HFFc6 (cell line): ENCODE measurements at regions not wholly inside any gene's neighbourhood (a gene's known extent, or its start where the extent isn't known, plus 50 kb on each side); places are given as distances from the start of the nearest gene placed in this dataset.

Experiments
- DNase-seq: peaks from one replicate; pipeline ENCODE4 v3.0.0-alpha.2; 2018
- H3K27ac Mint-ChIP-seq: 2 replicates; pipeline ENCODE4 v1.8.0; 2020; ENCODE audit warnings: mild to moderate bottlenecking, mixed read lengths
- H3K27me3 Mint-ChIP-seq: 2 replicates; pipeline ENCODE4 v1.8.0; 2021; ENCODE audit warnings: mild to moderate bottlenecking, moderate library complexity, mixed read lengths; ENCODE audit not compliant: insufficient read depth
- H3K36me3 Mint-ChIP-seq: 2 replicates; pipeline ENCODE4 v1.8.0; 2021; ENCODE audit warnings: low read depth, mixed read lengths
- H3K4me1 Mint-ChIP-seq: 2 replicates; pipeline ENCODE4 v1.8.0; 2020; ENCODE audit warnings: low read depth, mixed read lengths
- H3K4me3 Mint-ChIP-seq: 2 replicates; pipeline ENCODE4 v1.8.0; 2020; ENCODE audit warnings: mild to moderate bottlenecking, moderate library complexity, mixed read lengths
- H3K9me3 Mint-ChIP-seq: 2 replicates; pipeline ENCODE4 v1.8.0; 2020; ENCODE audit warnings: mild to moderate bottlenecking, mixed read lengths
- TF ChIP-seq, protein P1 (sequence below): fragments of 200-600 bp; sonication (generic); IDR thresholded peaks from 2 replicates; pipeline ENCODE4 v1.5.0; 2021; ENCODE audit warnings: antibody characterized with exemption, mild to moderate bottlenecking

GRCh38 chr2:151009437-151010175 lies 252.1 kb downstream of the RBM43 start:
- TF ChIP-seq, protein P1, sequence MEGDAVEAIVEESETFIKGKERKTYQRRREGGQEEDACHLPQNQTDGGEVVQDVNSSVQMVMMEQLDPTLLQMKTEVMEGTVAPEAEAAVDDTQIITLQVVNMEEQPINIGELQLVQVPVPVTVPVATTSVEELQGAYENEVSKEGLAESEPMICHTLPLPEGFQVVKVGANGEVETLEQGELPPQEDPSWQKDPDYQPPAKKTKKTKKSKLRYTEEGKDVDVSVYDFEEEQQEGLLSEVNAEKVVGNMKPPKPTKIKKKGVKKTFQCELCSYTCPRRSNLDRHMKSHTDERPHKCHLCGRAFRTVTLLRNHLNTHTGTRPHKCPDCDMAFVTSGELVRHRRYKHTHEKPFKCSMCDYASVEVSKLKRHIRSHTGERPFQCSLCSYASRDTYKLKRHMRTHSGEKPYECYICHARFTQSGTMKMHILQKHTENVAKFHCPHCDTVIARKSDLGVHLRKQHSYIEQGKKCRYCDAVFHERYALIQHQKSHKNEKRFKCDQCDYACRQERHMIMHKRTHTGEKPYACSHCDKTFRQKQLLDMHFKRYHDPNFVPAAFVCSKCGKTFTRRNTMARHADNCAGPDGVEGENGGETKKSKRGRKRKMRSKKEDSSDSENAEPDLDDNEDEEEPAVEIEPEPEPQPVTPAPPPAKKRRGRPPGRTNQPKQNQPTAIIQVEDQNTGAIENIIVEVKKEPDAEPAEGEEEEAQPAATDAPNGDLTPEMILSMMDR = no peak
- no peak for DNase-seq
- Mint-ChIP-seq H3K9me3 (no peaks in the 10 kb centered on the region), H3K4me3 (no peak overlapping the region), H3K36me3 (no peaks in the 10 kb centered on the region), H3K27ac (no peak overlapping the region), H3K4me1 (no peaks in the 10 kb centered on the region), H3K27me3 (no peaks in the 10 kb centered on the region)

DNA sequence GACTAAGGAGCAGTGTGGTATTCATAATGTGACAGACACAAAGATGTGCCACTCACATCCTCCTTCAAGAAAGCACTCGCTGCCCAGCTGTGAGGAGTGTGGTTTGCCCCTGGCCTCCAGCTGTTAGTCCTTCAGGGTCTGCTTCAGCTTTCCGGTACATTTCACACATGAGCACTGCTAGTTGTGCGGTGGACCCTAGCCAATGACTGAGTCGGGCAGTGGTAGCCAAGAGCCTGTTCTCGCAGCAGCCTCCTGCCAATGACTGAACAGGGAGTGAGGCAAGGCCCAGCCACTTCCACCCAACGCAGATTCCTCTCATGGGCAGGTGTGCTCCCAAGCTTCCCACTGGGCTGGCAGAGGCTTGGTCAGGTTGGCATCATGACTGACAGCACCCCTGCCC lies 254.3 kb downstream of the RBM43 start:
- Mint-ChIP-seq H3K27me3 (peaks cover 2% of the 10 kb centered on the region; the same call in 1 of the 2 replicates), H3K36me3 (no peaks in the 10 kb centered on the region), H3K9me3 (no peaks in the 10 kb centered on the region), H3K4me1 (no peaks in the 10 kb centered on the region), H3K4me3 (no peak overlapping the region), H3K27ac (no peak overlapping the region)
- no peak for DNase-seq
- TF ChIP-seq, protein P1 = no peak

DNA sequence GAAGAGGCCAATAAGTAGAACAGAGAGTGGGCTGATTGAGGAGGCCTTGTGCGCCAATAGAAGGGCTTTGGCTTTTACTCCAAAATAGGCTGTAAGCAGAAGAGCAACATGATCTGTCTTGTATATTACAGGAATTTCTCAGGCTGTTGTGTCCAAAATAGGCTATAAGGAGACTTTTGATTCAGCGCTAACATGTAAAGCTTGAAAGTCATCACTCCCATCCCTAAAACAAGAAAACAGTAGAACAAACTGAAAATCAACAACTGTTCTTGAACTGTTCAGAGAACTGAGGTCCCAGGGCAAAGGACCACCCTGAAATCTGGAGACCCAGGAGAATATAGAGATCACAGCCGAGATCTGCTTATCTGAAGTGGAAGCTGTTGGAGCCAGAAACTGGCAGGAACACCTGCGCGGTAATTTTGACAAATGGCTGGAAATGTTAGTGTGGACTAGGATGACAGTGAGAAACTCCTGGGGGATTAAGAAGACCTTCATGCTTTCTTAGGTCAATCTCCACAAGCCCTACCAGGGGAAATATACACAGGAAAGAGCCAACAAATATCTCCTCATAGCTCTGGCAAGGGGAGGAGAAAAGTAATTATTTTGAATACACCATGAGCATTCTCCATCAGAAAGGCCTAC lies 258.6 kb downstream of the RBM43 start:
- Mint-ChIP-seq H3K36me3 (no peaks in the 10 kb centered on the region), H3K27me3 (peaks cover 2% of the 10 kb centered on the region; the same call in 1 of the 2 replicates), H3K9me3 (no peaks in the 10 kb centered on the region), H3K4me3 (no peak overlapping the region), H3K4me1 (peaks cover 2% of the 10 kb centered on the region; the same call in 1 of the 2 replicates), H3K27ac (no peak overlapping the region)
- TF ChIP-seq, protein P1 = no peak
- DNase-seq = no peak

- no peak for DNase-seq
- Mint-ChIP-seq H3K27ac (no peak overlapping the region), H3K4me1 (peaks cover 6% of the 10 kb centered on the region; the same call in 1 of the 2 replicates), H3K9me3 (no peaks in the 10 kb centered on the region), H3K27me3 (peaks cover 2% of the 10 kb centered on the region; the same call in 1 of the 2 replicates), H3K4me3 (no peak overlapping the region), H3K36me3 (no peaks in the 10 kb centered on the region)
- TF ChIP-seq, protein P1 = no peak
Measured at GRCh38 chr2:150997702-150998440, 263.8 kb downstream of the RBM43 start.

GRCh38 chr2:150997066-150997465 lies 264.6 kb downstream of the RBM43 start:
- Mint-ChIP-seq H3K4me3 (no peak overlapping the region), H3K27ac (no peak overlapping the region), H3K27me3 (no peaks in the 10 kb centered on the region), H3K4me1 (peaks cover 6% of the 10 kb centered on the region; the same call in 1 of the 2 replicates), H3K9me3 (no peaks in the 10 kb centered on the region), H3K36me3 (no peaks in the 10 kb centered on the region)
- TF ChIP-seq, protein P1 = no peak
- DNase-seq = no peak
